HG03097 (cell line): ENCODE measurements at regions not wholly inside any gene's neighbourhood (a gene's known extent, or its start where the extent isn't known, plus 50 kb on each side); places are given as distances from the start of the nearest gene placed in this dataset.

ENCODE experiments used
- ATAC-seq: cut with Tn5 transposase; IDR thresholded peaks from one replicate; pipeline ENCODE4 v1.9.1; 2021; ENCODE audit not compliant: unreplicated experiment, low FRiP score

- ATAC-seq, result peak; percentile 84
Observed at GRCh38 chr14:39755269-39755878, 323.1 kb upstream of the FBXO33 start.

- no peak for ATAC-seq
Observed at GRCh38 chr14:39740454-39740853, 308.2 kb upstream of the FBXO33 start.

- no peak for ATAC-seq
Observed at GRCh38 chr14:39739796-39740195, 307.6 kb upstream of the FBXO33 start.

- no peak for ATAC-seq
Observed at GRCh38 chr14:39734306-39734705, 302.1 kb upstream of the FBXO33 start.

- no peak for ATAC-seq
Observed at GRCh38 chr14:39733741-39734140, 301.5 kb upstream of the FBXO33 start.

- no peak for ATAC-seq
Observed at GRCh38 chr14:39731912-39732311, 299.7 kb upstream of the FBXO33 start.

- ATAC-seq, result no peak
Observed at GRCh38 chr14:39726563-39726962, 294.3 kb upstream of the FBXO33 start.

- no peak for ATAC-seq
Observed at GRCh38 chr14:39722547-39723273, 290.5 kb upstream of the FBXO33 start.

- no peak for ATAC-seq
Observed at GRCh38 chr14:39716987-39717570, 284.8 kb upstream of the FBXO33 start.

- no peak for ATAC-seq
Observed at GRCh38 chr14:39712293-39712999, 280.2 kb upstream of the FBXO33 start.

- ATAC-seq, result no peak
Observed at GRCh38 chr14:39704594-39704993, 272.4 kb upstream of the FBXO33 start.

GRCh38 chr14:39694341-39694740 lies 262.1 kb upstream of the FBXO33 start:
- no peak for ATAC-seq

GRCh38 chr14:39683691-39684260 lies 251.5 kb upstream of the FBXO33 start:
- no peak for ATAC-seq

- no peak for ATAC-seq
Observed at GRCh38 chr14:39682582-39682981, 250.3 kb upstream of the FBXO33 start.

- no peak for ATAC-seq
Observed at GRCh38 chr14:39681782-39682399, 249.7 kb upstream of the FBXO33 start.

- peak; percentile 85 for ATAC-seq
Observed at GRCh38 chr14:39680777-39681176, 248.5 kb upstream of the FBXO33 start.

GRCh38 chr14:39673734-39674133 lies 241.5 kb upstream of the FBXO33 start:
- ATAC-seq, result no peak

GRCh38 chr14:39673270-39673711 lies 241.1 kb upstream of the FBXO33 start:
- no peak for ATAC-seq

GRCh38 chr14:39668449-39668848 lies 236.2 kb upstream of the FBXO33 start:
- ATAC-seq, result no peak

GRCh38 chr14:39666386-39666785 lies 234.2 kb upstream of the FBXO33 start:
- no peak for ATAC-seq

- no peak for ATAC-seq
Observed at GRCh38 chr14:39665075-39665475, 232.8 kb upstream of the FBXO33 start.
